GM12873 (cell line): ENCODE measurements at regions not wholly inside any gene's neighbourhood (a gene's known extent, or its start where the extent isn't known, plus 50 kb on each side); places are given as distances from the start of the nearest gene placed in this dataset.

ENCODE experiments used
- TF ChIP-seq, protein P1 (sequence below): IDR thresholded peaks from 2 replicates; pipeline ENCODE4 v1.5.1; 2012; ENCODE audit warnings: low read depth, mild to moderate bottlenecking, moderate library complexity, low read length, control low read depth; ENCODE audit not compliant: insufficient read depth; ENCODE audit errors: missing control alignments

DNA sequence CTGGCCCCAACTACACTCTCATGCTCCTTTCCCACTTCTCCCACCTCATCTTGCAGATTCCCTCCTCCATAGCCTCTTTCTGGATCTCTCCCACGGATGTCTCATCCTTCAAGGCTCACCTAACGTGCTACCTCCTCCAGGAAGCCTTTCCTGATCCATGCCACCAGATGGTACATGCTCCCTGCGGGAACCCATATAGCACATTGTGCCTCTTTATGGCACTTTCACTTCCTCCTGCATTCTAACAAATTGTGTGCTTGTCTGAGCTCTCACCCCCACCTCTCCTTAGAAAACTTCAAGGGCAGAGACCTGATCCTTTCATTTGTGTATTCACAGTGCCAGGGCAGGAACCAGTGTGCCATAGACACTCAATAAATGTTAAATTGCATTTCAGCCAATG lies 63.0 kb downstream of the HES1 start:
- TF ChIP-seq, protein P1, sequence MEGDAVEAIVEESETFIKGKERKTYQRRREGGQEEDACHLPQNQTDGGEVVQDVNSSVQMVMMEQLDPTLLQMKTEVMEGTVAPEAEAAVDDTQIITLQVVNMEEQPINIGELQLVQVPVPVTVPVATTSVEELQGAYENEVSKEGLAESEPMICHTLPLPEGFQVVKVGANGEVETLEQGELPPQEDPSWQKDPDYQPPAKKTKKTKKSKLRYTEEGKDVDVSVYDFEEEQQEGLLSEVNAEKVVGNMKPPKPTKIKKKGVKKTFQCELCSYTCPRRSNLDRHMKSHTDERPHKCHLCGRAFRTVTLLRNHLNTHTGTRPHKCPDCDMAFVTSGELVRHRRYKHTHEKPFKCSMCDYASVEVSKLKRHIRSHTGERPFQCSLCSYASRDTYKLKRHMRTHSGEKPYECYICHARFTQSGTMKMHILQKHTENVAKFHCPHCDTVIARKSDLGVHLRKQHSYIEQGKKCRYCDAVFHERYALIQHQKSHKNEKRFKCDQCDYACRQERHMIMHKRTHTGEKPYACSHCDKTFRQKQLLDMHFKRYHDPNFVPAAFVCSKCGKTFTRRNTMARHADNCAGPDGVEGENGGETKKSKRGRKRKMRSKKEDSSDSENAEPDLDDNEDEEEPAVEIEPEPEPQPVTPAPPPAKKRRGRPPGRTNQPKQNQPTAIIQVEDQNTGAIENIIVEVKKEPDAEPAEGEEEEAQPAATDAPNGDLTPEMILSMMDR, result no peak

DNA sequence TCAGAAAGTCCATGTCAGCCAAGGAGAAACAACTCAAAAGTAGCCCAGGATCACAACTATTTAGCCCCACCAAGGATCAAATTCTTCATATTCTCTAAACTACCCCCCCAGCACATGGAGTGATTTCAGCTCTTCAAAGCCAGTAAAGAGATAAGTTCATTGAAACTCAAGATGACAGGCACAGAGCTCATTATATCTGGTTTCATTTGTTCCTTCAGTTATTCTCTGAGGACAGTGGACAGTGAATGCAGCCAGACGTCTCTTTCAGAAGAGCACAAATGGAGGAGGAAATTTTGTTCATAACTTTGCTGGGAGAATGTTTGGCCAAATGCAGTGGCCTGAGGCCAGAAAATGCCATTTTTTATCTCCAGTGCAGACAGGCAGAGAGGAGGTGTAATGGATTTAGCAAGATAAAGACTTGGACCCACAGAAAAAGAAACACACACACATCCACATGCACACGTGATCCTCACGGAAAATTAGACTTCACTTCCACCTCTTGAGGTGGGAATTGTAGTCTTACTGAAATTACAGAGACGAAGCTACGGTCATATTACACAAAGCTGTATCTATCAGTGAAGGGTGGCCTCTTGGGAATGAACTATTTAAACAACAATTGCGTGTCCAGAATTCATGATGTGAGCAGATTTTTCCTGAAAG lies 64.6 kb downstream of the HES1 start:
- TF ChIP-seq, protein P1, result no peak

DNA sequence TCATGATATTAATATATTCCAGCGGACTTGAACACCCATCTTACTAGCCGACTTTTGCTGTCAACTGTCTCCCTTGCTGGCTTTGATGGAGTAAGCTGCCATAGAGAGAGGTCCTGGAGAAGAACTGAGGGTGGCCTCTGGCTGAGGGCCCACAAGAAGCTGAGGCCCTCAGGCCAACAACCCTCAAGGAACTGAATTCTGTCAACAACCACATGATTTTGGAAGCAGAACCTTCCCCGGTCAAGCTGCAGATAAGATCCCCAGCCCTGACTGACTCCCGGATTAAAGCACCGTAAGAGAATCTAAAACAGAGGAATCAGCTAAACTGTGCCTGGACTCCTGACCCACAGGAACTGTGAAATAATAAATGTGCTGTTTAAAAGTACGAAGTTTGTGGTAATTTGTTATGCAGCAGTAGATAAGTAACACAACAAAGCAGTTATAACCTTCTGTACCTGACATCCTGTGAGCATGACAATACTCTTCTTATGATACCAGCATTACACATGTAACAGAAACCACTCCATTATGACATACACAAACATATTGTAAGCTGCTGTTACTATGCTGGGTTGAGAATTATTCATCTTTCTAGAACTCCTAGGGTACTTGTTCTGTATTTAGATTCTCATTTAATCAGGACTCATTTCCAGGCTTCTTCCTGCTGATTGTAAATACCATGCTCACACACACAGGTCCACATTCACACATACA lies 66.2 kb downstream of the HES1 start:
- TF ChIP-seq, protein P1, result no peak

DNA sequence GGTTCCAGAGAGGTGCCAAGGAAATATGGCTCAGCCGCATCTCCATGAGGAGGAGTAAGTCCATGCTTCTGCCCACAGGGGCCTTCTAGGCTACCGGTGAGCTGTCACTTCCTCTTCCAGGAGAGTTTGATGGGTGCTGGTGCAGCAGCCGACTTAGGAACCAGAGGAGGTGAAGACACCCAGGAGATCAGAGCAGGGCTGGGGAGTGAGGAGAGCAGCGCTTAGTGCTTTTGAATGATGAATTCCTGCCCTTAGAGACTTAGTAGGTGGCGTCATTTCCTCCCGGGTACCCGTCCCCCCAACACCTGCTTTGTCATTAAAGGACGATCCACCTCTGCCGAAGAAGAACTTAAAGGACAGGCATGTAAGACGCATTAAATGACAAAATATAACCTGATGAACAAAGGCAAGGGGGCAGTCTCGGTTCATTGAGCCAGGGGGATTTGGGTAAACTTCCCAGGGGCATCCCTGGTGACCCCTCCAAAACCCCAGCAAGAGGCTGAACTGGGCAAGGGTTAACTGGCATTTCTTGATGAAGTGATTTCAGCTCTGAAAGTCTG lies 67.6 kb downstream of the HES1 start:
- TF ChIP-seq, protein P1, result no peak

DNA sequence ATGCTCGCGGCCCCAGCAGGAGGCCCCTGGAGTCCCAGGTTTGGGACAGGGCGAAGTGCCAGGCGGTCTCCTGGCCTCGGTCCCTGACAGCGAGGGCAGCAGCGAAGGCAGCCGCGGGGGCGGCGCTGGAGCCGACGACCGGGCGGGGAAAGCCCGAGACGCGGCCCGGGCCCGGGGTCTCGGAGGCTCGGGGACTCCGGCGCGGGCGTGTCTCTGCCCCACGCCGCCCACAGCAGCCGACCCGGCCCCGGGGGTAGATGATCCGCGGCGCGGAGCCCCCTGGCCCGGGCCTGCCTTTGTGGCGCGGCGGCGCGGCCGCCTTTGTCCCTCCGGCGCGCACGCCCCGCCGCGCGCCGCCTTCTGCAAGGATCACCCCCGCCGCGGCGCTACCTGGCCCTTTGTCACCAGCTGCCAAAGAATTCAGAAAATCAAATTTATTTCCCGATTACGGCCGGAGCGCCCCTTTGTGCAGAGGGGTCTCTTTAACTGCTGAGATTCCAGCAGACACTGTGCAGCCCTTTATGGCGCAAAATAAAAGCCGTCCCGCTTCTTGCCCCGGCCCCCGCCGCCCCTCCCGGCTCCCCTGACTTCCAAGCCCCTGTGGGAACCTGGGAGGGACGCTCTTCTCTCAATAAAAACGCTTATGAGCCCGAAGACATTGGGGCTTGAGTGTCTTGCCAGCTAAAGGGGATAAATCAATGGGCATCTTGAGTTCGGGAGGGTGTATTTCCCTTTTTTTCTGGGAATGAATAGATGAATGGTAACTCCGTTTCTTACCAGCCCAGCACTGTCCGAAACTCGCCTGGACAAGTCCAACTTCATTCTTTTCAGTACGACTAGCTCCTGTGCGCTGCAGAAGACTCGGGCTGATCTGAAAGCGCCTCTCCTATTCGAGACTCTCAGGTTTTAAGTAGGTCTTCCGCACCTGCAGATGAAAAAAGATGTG lies 68.4 kb downstream of the HES1 start:
- TF ChIP-seq, protein P1, result no peak

DNA sequence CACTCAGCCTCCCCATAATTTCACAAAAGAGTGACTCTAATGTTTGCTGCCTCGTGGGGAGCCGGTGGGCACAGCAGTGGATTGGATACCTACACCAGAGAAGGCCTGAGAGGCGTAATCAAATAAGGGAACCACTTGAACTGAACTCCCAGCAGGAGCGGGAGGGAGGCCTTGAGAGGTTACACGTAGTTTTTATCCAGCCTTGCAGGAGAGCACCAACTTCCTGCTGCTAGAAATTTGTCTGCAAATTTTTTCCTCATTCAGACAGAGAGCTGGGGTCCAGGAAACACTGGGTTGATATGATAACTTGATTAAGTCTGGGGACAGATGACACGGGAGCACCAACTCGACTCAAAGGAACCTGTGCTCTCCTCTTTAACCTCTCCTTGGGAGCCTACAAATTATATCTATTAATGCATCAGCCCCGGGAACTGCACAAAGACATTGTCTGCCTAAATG lies 69.8 kb downstream of the HES1 start:
- TF ChIP-seq, protein P1, result no peak
